ENCODE measurements at regions not wholly inside any gene's neighbourhood (a gene's known extent, or its start where the extent isn't known, plus 50 kb on each side); places are given as distances from the start of the nearest gene placed in this dataset.
"Not testable (repeated sequence)": the region's sequence is repeated elsewhere in the genome, so short reads cannot be mapped to it uniquely, and the experiment has no call there.

- ATAC-seq = no peak
These were observed 137.2 kb downstream of the MMUT start for GRCh38 chr6:49325891-49326290.

GRCh38 chr6:49322861-49323260, 140.2 kb downstream of the MMUT start:
- Histone ChIP-seq H3K36me3 (ENCODE audit: insufficient read depth in 1 of 2, low read depth in 1 of 2) (no peaks in the 10 kb centered on the region), H3K4me1 (no peaks in the 10 kb centered on the region), H3K9me3 (no peaks in the 10 kb centered on the region), H3K27ac (no peak overlapping the region), H3K4me3 (no peak overlapping the region), H3K27me3 (ENCODE audit: insufficient read depth in 3 of 3, low read length in 2 of 3) (no peaks in the 10 kb centered on the region)
- WGBS, 3 donors = 63 to 69% (median 64%) methylated on average over 1 of the region's 1 CpG
- ATAC-seq (no peak), DNase-seq (no peak)
- TF ChIP-seq CTCF (IDR thresholded peaks at IDR 0.05) = no peak
- intact Hi-C loops (cut with DNase I) = no loop called here

More at GRCh38 chr6:49325891-49326290, 137.2 kb downstream of the MMUT start:
- no peak for TF ChIP-seq CTCF (IDR thresholded peaks at IDR 0.05)
- Histone ChIP-seq H3K36me3 (ENCODE audit: insufficient read depth in 1 of 2, low read depth in 1 of 2) (no peaks in the 10 kb centered on the region), H3K27me3 (ENCODE audit: insufficient read depth in 3 of 3, low read length in 2 of 3) (no peaks in the 10 kb centered on the region), H3K9me3 (no peaks in the 10 kb centered on the region), H3K4me1 (no peaks in the 10 kb centered on the region), H3K27ac (peak overlapping the region; percentile 36), H3K4me3 (no peak overlapping the region)
- 48 to 53% (median 48%) methylated on average over 1 of the region's 1 CpG for WGBS, 3 donors
- intact Hi-C loops (cut with DNase I) = no loop called here
- no peak for DNase-seq

- no peaks in the 10 kb centered on the region for H3K27me3 ChIP-seq (ENCODE audit: insufficient read depth in 3 of 3, low read length in 2 of 3)
- no peak for TF ChIP-seq CTCF (IDR thresholded peaks at IDR 0.05)
- 69 to 83% (median 79%) methylated on average over 2 of the region's 2 CpGs for WGBS, 3 donors
- no peaks in the 10 kb centered on the region for H3K36me3 ChIP-seq (ENCODE audit: insufficient read depth in 1 of 2, low read depth in 1 of 2)
- H3K4me3 ChIP-seq = no peak overlapping the region
- intact Hi-C loops (cut with DNase I) = no loop called here
- H3K27ac ChIP-seq = no peak overlapping the region
- no peak for DNase-seq
- H3K4me1 ChIP-seq = no peaks in the 10 kb centered on the region
- no peak for ATAC-seq
- no peaks in the 10 kb centered on the region for H3K9me3 ChIP-seq
These were observed 141.4 kb downstream of the MMUT start for GRCh38 chr6:49321561-49322072.

- no peaks in the 10 kb centered on the region for H3K27me3 ChIP-seq (ENCODE audit: insufficient read depth in 3 of 3, low read length in 2 of 3)
- H3K4me3 ChIP-seq = no peak overlapping the region
- ATAC-seq (no peak), DNase-seq (no peak)
- no peak for TF ChIP-seq CTCF (IDR thresholded peaks at IDR 0.05)
- no peaks in the 10 kb centered on the region for H3K9me3 ChIP-seq
- H3K27ac ChIP-seq = no peak overlapping the region
- WGBS, 3 donors = 75 to 90% (median 85%) methylated on average over 1 of the region's 1 CpG
- intact Hi-C loops (cut with DNase I) = no loop called here
- no peaks in the 10 kb centered on the region for H3K36me3 ChIP-seq (ENCODE audit: insufficient read depth in 1 of 2, low read depth in 1 of 2)
- H3K4me1 ChIP-seq = no peaks in the 10 kb centered on the region
These were observed 158.0 kb downstream of the MMUT start for GRCh38 chr6:49305010-49305409.

- DNase-seq; intact Hi-C loops (cut with DNase I); ATAC-seq; H3K4me3 ChIP-seq; H3K4me1 ChIP-seq; H3K9me3 ChIP-seq; H3K27ac ChIP-seq; H3K36me3 ChIP-seq (ENCODE audit: insufficient read depth in 1 of 2, low read depth in 1 of 2); H3K27me3 ChIP-seq (ENCODE audit: insufficient read depth in 3 of 3, low read length in 2 of 3): not testable (repeated sequence)
- WGBS, 3 donors = 56 to 68% (median 62%) methylated on average over 1 of the region's 1 CpG
These were observed 158.7 kb downstream of the MMUT start for GRCh38 chr6:49304393-49304792.

Data from psoas muscle (tissue), 7 donors.